ENCODE measurements at regions not wholly inside any gene's neighbourhood (a gene's known extent, or its start where the extent isn't known, plus 50 kb on each side); places are given as distances from the start of the nearest gene placed in this dataset.
"Not testable (repeated sequence)": the region's sequence is repeated elsewhere in the genome, so short reads cannot be mapped to it uniquely, and the experiment has no call there.

GRCh38 chr7:66518151-66518691, 110.5 kb upstream of the KCTD7 start:
- no peak overlapping the region for H3K4me3 ChIP-seq (ENCODE audit: low read length)
- H3K36me3 ChIP-seq (ENCODE audit: insufficient read depth, low read length): no peaks in the 10 kb centered on the region
- no peaks in the 10 kb centered on the region for H3K4me1 ChIP-seq (ENCODE audit: insufficient read depth, low read length)
- H3K9me3 ChIP-seq (ENCODE audit: low read length): no peaks in the 10 kb centered on the region
- H3K27me3 ChIP-seq (ENCODE audit: insufficient read depth, low read length): no peaks in the 10 kb centered on the region
- no peak overlapping the region for H2AFZ ChIP-seq (ENCODE audit: low read depth, low read length)

DNA sequence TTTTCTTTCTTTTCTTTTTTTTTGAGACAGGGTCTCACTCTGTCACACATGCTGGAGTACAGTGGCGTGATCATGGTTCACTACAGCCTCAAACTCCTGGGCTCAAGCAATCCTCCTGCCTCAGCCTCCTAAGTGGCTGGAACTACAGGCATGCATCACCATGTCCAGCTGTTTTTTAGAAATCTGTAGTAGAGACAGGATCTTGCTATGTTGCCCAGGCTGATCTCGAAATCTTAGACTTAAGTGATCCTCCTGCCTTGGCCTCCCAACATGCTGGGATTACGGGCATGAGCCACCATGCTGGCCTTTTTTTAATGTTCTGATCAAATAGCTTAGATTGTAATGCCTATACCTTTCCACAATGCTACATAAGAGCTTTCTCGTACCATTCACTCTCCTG, 107.0 kb upstream of the KCTD7 start:
- Histone ChIP-seq H2AFZ (ENCODE audit: low read depth, low read length) (no peak overlapping the region), H3K4me1 (ENCODE audit: insufficient read depth, low read length) (no peaks in the 10 kb centered on the region), H3K36me3 (ENCODE audit: insufficient read depth, low read length) (no peaks in the 10 kb centered on the region), H3K9me3 (ENCODE audit: low read length) (no peaks in the 10 kb centered on the region), H3K27me3 (ENCODE audit: insufficient read depth, low read length) (no peaks in the 10 kb centered on the region), H3K4me3 (ENCODE audit: low read length) (no peak overlapping the region)

- no peak overlapping the region for H3K4me3 ChIP-seq (ENCODE audit: low read length)
- H3K9me3 ChIP-seq (ENCODE audit: low read length): no peaks in the 10 kb centered on the region
- no peaks in the 10 kb centered on the region for H3K36me3 ChIP-seq (ENCODE audit: insufficient read depth, low read length)
- no peaks in the 10 kb centered on the region for H3K4me1 ChIP-seq (ENCODE audit: insufficient read depth, low read length)
- H3K27me3 ChIP-seq (ENCODE audit: insufficient read depth, low read length): no peaks in the 10 kb centered on the region
- no peak overlapping the region for H2AFZ ChIP-seq (ENCODE audit: low read depth, low read length)
These were observed 106.2 kb upstream of the KCTD7 start for GRCh38 chr7:66522518-66522917.

- Histone ChIP-seq H3K27me3 (ENCODE audit: insufficient read depth, low read length) (no peaks in the 10 kb centered on the region), H3K4me3 (ENCODE audit: low read length) (no peak overlapping the region), H3K9me3 (ENCODE audit: low read length) (no peaks in the 10 kb centered on the region), H3K4me1 (ENCODE audit: insufficient read depth, low read length) (no peaks in the 10 kb centered on the region), H3K36me3 (ENCODE audit: insufficient read depth, low read length) (no peaks in the 10 kb centered on the region), H2AFZ (ENCODE audit: low read depth, low read length) (no peak overlapping the region)
These were observed 105.3 kb upstream of the KCTD7 start for GRCh38 chr7:66523409-66523808.

GRCh38 chr7:66524738-66525137, 103.9 kb upstream of the KCTD7 start:
- peaks cover 5% of the 10 kb centered on the region for H3K4me1 ChIP-seq (ENCODE audit: insufficient read depth, low read length)
- H3K36me3 ChIP-seq (ENCODE audit: insufficient read depth, low read length): no peaks in the 10 kb centered on the region
- no peak overlapping the region for H3K4me3 ChIP-seq (ENCODE audit: low read length)
- H3K9me3 ChIP-seq (ENCODE audit: low read length): no peaks in the 10 kb centered on the region
- H3K27me3 ChIP-seq (ENCODE audit: insufficient read depth, low read length): no peaks in the 10 kb centered on the region
- H2AFZ ChIP-seq (ENCODE audit: low read depth, low read length): no peak overlapping the region

DNA sequence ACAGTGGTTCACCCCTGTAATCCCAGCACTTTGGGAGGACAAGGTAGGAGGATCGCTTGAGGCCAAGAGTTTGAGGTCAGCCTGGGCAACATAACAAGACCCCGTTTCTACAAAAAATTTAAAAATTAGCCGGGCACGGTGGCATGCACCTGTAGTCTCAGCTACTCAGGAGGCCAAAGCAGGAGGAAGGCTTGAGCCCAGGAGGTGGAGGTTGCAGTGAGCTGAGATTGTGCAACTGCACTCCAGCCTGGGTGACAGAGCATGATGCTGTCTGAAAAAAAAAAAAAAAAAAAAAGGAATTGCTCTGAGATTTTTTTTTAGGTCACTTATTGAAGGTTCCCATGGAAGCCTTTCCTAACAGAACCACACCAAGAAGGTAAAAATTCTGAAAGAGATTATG, 101.9 kb upstream of the KCTD7 start:
- not testable (repeated sequence) for H3K27me3 ChIP-seq (ENCODE audit: insufficient read depth, low read length); H2AFZ ChIP-seq (ENCODE audit: low read depth, low read length); H3K36me3 ChIP-seq (ENCODE audit: insufficient read depth, low read length); H3K9me3 ChIP-seq (ENCODE audit: low read length); H3K4me3 ChIP-seq (ENCODE audit: low read length)
- H3K4me1 ChIP-seq (ENCODE audit: insufficient read depth, low read length): peaks cover 12% of the 10 kb centered on the region

DNA sequence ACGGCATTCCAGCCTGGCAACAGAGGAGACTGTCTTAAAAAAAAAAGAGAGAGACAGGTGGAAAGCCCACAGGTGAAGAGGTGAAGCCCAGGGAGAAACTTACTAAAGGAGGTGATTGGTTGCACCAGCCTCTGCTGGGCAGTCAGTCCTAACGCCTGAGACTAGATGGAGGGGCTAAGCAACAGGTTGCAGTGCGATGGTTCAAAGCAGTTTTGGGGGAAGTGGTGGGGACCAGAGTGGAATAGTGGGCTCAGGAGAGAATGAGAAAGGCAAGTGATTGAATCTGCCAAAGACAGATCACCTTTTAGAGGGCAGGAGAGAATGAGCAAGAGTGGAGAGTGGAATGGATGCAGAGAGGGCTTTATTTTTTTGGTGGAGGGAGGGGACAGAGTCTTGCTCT, 100.0 kb upstream of the KCTD7 start:
- Histone ChIP-seq H3K9me3 (ENCODE audit: low read length) (no peaks in the 10 kb centered on the region), H3K4me3 (ENCODE audit: low read length) (no peak overlapping the region), H2AFZ (ENCODE audit: low read depth, low read length) (no peak overlapping the region), H3K36me3 (ENCODE audit: insufficient read depth, low read length) (no peaks in the 10 kb centered on the region), H3K27me3 (ENCODE audit: insufficient read depth, low read length) (no peaks in the 10 kb centered on the region), H3K4me1 (ENCODE audit: insufficient read depth, low read length) (peaks cover 12% of the 10 kb centered on the region)

GRCh38 chr7:66529883-66530610, 98.6 kb upstream of the KCTD7 start:
- H3K9me3 ChIP-seq (ENCODE audit: low read length): no peaks in the 10 kb centered on the region
- no peak overlapping the region for H2AFZ ChIP-seq (ENCODE audit: low read depth, low read length)
- no peaks in the 10 kb centered on the region for H3K27me3 ChIP-seq (ENCODE audit: insufficient read depth, low read length)
- no peaks in the 10 kb centered on the region for H3K36me3 ChIP-seq (ENCODE audit: insufficient read depth, low read length)
- H3K4me1 ChIP-seq (ENCODE audit: insufficient read depth, low read length): peaks cover 12% of the 10 kb centered on the region
- no peak overlapping the region for H3K4me3 ChIP-seq (ENCODE audit: low read length)

GRCh38 chr7:66535414-66536329, 93.0 kb upstream of the KCTD7 start:
- Histone ChIP-seq H2AFZ (ENCODE audit: low read depth, low read length) (no peak overlapping the region), H3K4me3 (ENCODE audit: low read length) (no peak overlapping the region), H3K36me3 (ENCODE audit: insufficient read depth, low read length) (no peaks in the 10 kb centered on the region), H3K27me3 (ENCODE audit: insufficient read depth, low read length) (no peaks in the 10 kb centered on the region), H3K4me1 (ENCODE audit: insufficient read depth, low read length) (peaks cover 4% of the 10 kb centered on the region), H3K9me3 (ENCODE audit: low read length) (no peaks in the 10 kb centered on the region)

GRCh38 chr7:66537380-66537779, 91.3 kb upstream of the KCTD7 start:
- H3K4me1 ChIP-seq (ENCODE audit: insufficient read depth, low read length): peaks cover 4% of the 10 kb centered on the region
- H3K27me3 ChIP-seq (ENCODE audit: insufficient read depth, low read length): no peaks in the 10 kb centered on the region
- H2AFZ ChIP-seq (ENCODE audit: low read depth, low read length): no peak overlapping the region
- H3K4me3 ChIP-seq (ENCODE audit: low read length): no peak overlapping the region
- peaks cover 5% of the 10 kb centered on the region for H3K36me3 ChIP-seq (ENCODE audit: insufficient read depth, low read length)
- H3K9me3 ChIP-seq (ENCODE audit: low read length): peaks cover 2% of the 10 kb centered on the region

DNA sequence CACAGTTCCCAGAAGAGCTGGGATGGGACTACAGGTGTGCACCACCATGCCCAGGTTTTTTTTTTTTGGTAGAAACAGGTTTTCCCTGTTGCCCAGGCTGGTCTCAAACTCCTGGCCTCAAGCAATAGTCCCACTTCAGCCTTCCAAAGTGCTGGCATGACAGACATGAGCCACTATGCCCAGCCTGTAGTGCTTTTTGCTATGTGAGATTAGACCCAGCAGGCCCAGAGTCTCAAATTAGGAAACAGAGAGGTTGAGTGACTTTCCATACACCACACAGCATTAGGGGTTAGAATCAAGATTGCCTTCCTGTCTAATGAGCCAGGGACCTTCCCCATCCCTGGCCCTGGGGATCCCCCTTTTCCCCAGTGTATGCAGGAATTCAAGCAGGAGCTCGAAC, 90.8 kb upstream of the KCTD7 start:
- H3K4me1 ChIP-seq (ENCODE audit: insufficient read depth, low read length): peaks cover 4% of the 10 kb centered on the region
- H3K36me3 ChIP-seq (ENCODE audit: insufficient read depth, low read length): peaks cover 5% of the 10 kb centered on the region
- peaks cover 2% of the 10 kb centered on the region for H3K9me3 ChIP-seq (ENCODE audit: low read length)
- no peaks in the 10 kb centered on the region for H3K27me3 ChIP-seq (ENCODE audit: insufficient read depth, low read length)
- H3K4me3 ChIP-seq (ENCODE audit: low read length): no peak overlapping the region
- no peak overlapping the region for H2AFZ ChIP-seq (ENCODE audit: low read depth, low read length)

GRCh38 chr7:66539264-66539623, 89.4 kb upstream of the KCTD7 start:
- Histone ChIP-seq H3K4me3 (ENCODE audit: low read length) (no peak overlapping the region), H2AFZ (ENCODE audit: low read depth, low read length) (no peak overlapping the region), H3K9me3 (ENCODE audit: low read length) (peaks cover 2% of the 10 kb centered on the region), H3K27me3 (ENCODE audit: insufficient read depth, low read length) (no peaks in the 10 kb centered on the region), H3K36me3 (ENCODE audit: insufficient read depth, low read length) (peaks cover 10% of the 10 kb centered on the region), H3K4me1 (ENCODE audit: insufficient read depth, low read length) (peaks cover 7% of the 10 kb centered on the region)

- Histone ChIP-seq H3K9me3 (ENCODE audit: low read length) (peaks cover 2% of the 10 kb centered on the region), H3K36me3 (ENCODE audit: insufficient read depth, low read length) (peaks cover 10% of the 10 kb centered on the region), H3K4me1 (ENCODE audit: insufficient read depth, low read length) (peaks cover 7% of the 10 kb centered on the region), H3K27me3 (ENCODE audit: insufficient read depth, low read length) (no peaks in the 10 kb centered on the region), H3K4me3 (ENCODE audit: low read length) (no peak overlapping the region), H2AFZ (ENCODE audit: low read depth, low read length) (no peak overlapping the region)
These were observed 88.7 kb upstream of the KCTD7 start for GRCh38 chr7:66539902-66540375.

All from neuron (in vitro differentiated cells).